OCI-LY7 (cell line): ENCODE measurements at regions not wholly inside any gene's neighbourhood (a gene's known extent, or its start where the extent isn't known, plus 50 kb on each side); places are given as distances from the start of the nearest gene placed in this dataset.

Experiments used
- CTCF ChIP-seq: fragments of 200-600 bp; sonication (generic); conservative IDR thresholded peaks from 2 replicates; pipeline ENCODE4 v1.5.1; 2014; ENCODE audit warnings: mild to moderate bottlenecking, antibody characterized with exemption, low read length, moderate library complexity, mixed read lengths
- EZH2phosphoT487 ChIP-seq: fragments of 200-600 bp; sonication (generic); IDR thresholded peaks from 2 replicates; pipeline ENCODE4 v1.6.1; 2018; ENCODE audit warnings: low read depth, borderline replicate concordance, mild to moderate bottlenecking, mixed run types, antibody characterized with exemption, low read length, moderate library complexity, mixed read lengths

GRCh38 chr2:126535408-126535807 lies 120.5 kb upstream of the GYPC start:
- no peak for TF ChIP-seq CTCF
- TF ChIP-seq EZH2phosphoT487: no peak
